ENCODE measurements at regions not wholly inside any gene's neighbourhood (a gene's known extent, or its start where the extent isn't known, plus 50 kb on each side); places are given as distances from the start of the nearest gene placed in this dataset.

DNA sequence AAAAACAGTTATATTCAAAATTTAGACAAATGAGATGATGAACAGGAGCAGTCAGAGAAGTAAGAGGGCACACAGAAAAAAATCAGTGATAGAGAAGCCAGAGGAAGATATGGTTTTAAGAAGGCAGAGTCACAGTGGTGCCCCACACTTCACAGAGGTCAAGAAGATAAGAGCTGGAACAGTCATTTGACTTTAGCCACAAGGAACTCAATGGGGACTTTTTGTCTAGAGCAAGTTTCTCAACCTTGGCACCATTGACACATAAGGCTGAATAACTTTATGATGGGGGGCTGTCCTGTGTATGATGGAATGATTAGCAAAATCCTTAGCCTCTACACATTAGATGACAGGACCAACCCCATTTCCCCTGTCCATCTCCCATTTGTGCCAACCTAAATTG, 172.8 kb upstream of the PLEKHG7 start:
- H3K27me3 Mint-ChIP-seq, result no peaks in the 10 kb centered on the region
- H3K4me1 Mint-ChIP-seq (ENCODE audit: low read depth), result peaks cover 27% of the 10 kb centered on the region
- peaks cover 11% of the 10 kb centered on the region for H3K9me3 Mint-ChIP-seq
- H3K36me3 Mint-ChIP-seq (ENCODE audit: low read depth), result peaks cover 3% of the 10 kb centered on the region
- peak overlapping the region; percentile 80 for H3K27ac Mint-ChIP-seq
- no peak overlapping the region for H3K4me3 Mint-ChIP-seq

- H3K4me3 Mint-ChIP-seq, result no peak overlapping the region
- peaks cover 3% of the 10 kb centered on the region for H3K36me3 Mint-ChIP-seq (ENCODE audit: low read depth)
- peaks cover 20% of the 10 kb centered on the region for H3K9me3 Mint-ChIP-seq
- no peaks in the 10 kb centered on the region for H3K27me3 Mint-ChIP-seq
- peaks cover 39% of the 10 kb centered on the region for H3K4me1 Mint-ChIP-seq (ENCODE audit: low read depth)
- H3K27ac Mint-ChIP-seq, result no peak overlapping the region
Observed at GRCh38 chr12:92528586-92528985, 174.2 kb upstream of the PLEKHG7 start.

DNA sequence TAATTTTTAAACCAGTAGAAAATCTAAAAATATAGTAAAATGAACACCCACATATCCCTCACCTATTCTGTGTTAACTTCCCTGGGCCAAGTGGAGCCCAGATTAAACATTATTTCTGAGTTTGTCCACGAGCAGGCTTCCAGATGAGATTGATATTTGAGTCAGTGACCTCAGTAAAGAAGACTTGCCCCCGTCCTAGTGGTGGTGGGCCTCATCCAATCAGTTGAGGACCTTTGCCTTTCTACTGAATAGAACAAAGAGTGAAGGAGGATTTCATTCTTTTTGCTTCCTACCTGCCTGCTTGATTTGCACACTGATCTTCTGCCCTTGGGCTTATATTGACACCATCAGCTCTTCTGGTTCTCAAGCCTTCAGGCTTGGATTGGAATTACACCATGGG, 174.7 kb upstream of the PLEKHG7 start:
- no peaks in the 10 kb centered on the region for H3K27me3 Mint-ChIP-seq
- peaks cover 40% of the 10 kb centered on the region for H3K4me1 Mint-ChIP-seq (ENCODE audit: low read depth)
- H3K27ac Mint-ChIP-seq, result no peak overlapping the region
- H3K36me3 Mint-ChIP-seq (ENCODE audit: low read depth), result peaks cover 3% of the 10 kb centered on the region
- H3K9me3 Mint-ChIP-seq, result peaks cover 25% of the 10 kb centered on the region
- H3K4me3 Mint-ChIP-seq, result no peak overlapping the region

- Mint-ChIP-seq H3K4me1 (ENCODE audit: low read depth) (peaks cover 36% of the 10 kb centered on the region), H3K9me3 (peaks cover 17% of the 10 kb centered on the region), H3K27ac (peak overlapping the region; percentile 1), H3K27me3 (no peaks in the 10 kb centered on the region), H3K36me3 (ENCODE audit: low read depth) (no peaks in the 10 kb centered on the region), H3K4me3 (no peak overlapping the region)
Observed at GRCh38 chr12:92524489-92524888, 178.3 kb upstream of the PLEKHG7 start.

GRCh38 chr12:92520511-92520910, 182.3 kb upstream of the PLEKHG7 start:
- Mint-ChIP-seq H3K27ac (peak overlapping the region; percentile 70), H3K9me3 (peaks cover 17% of the 10 kb centered on the region), H3K4me1 (ENCODE audit: low read depth) (peaks cover 49% of the 10 kb centered on the region), H3K27me3 (no peaks in the 10 kb centered on the region), H3K4me3 (no peak overlapping the region), H3K36me3 (ENCODE audit: low read depth) (no peaks in the 10 kb centered on the region)

- no peaks in the 10 kb centered on the region for H3K36me3 Mint-ChIP-seq (ENCODE audit: low read depth)
- H3K4me1 Mint-ChIP-seq (ENCODE audit: low read depth), result peaks cover 50% of the 10 kb centered on the region
- peaks cover 13% of the 10 kb centered on the region for H3K9me3 Mint-ChIP-seq
- peak overlapping the region; percentile 59 for H3K27ac Mint-ChIP-seq
- H3K4me3 Mint-ChIP-seq, result no peak overlapping the region
- no peaks in the 10 kb centered on the region for H3K27me3 Mint-ChIP-seq
Observed at GRCh38 chr12:92519284-92519683, 183.5 kb upstream of the PLEKHG7 start.

GRCh38 chr12:92518071-92518470, 184.7 kb upstream of the PLEKHG7 start:
- Mint-ChIP-seq H3K27ac (no peak overlapping the region), H3K27me3 (no peaks in the 10 kb centered on the region), H3K36me3 (ENCODE audit: low read depth) (no peaks in the 10 kb centered on the region), H3K9me3 (peaks cover 8% of the 10 kb centered on the region), H3K4me3 (no peak overlapping the region), H3K4me1 (ENCODE audit: low read depth) (peaks cover 43% of the 10 kb centered on the region)

- Mint-ChIP-seq H3K4me3 (peak overlapping the region; percentile 43), H3K27ac (peak overlapping the region; percentile 82), H3K27me3 (no peaks in the 10 kb centered on the region), H3K4me1 (ENCODE audit: low read depth) (peaks cover 43% of the 10 kb centered on the region), H3K36me3 (ENCODE audit: low read depth) (no peaks in the 10 kb centered on the region), H3K9me3 (peaks cover 8% of the 10 kb centered on the region)
Observed at GRCh38 chr12:92516277-92516600, 186.6 kb upstream of the PLEKHG7 start.

DNA sequence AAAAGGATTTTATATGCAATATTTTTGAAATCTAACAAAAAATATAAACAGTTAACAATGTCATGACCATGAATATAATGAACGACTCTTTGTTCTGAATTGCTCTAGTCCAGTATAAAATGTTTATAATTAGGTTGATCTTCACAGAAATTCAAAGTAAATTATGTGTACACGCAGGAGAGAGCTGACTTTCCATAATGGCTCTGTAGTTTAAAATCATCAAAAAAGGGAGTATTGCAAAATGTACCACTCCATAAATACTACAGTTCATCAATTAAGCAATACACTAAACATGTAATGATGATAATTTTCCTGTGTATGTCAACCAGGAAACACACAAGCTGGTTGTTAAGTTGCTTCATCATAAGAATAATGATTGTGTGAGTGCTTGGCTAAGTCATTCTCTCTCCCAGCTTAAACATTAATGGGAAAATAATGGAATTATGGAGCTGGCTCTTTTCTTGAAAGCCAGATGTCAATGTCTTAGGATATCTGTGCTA, 189.5 kb upstream of the PLEKHG7 start:
- Mint-ChIP-seq H3K4me3 (no peak overlapping the region), H3K36me3 (ENCODE audit: low read depth) (no peaks in the 10 kb centered on the region), H3K27ac (no peak overlapping the region), H3K9me3 (peaks cover 17% of the 10 kb centered on the region), H3K4me1 (ENCODE audit: low read depth) (peaks cover 25% of the 10 kb centered on the region), H3K27me3 (no peaks in the 10 kb centered on the region)

GRCh38 chr12:92511786-92512185, 191.0 kb upstream of the PLEKHG7 start:
- H3K9me3 Mint-ChIP-seq, result peaks cover 17% of the 10 kb centered on the region
- no peaks in the 10 kb centered on the region for H3K36me3 Mint-ChIP-seq (ENCODE audit: low read depth)
- no peaks in the 10 kb centered on the region for H3K27me3 Mint-ChIP-seq
- no peak overlapping the region for H3K4me3 Mint-ChIP-seq
- no peak overlapping the region for H3K27ac Mint-ChIP-seq
- H3K4me1 Mint-ChIP-seq (ENCODE audit: low read depth), result peaks cover 19% of the 10 kb centered on the region

- Mint-ChIP-seq H3K36me3 (ENCODE audit: low read depth) (no peaks in the 10 kb centered on the region), H3K4me3 (no peak overlapping the region), H3K9me3 (peaks cover 17% of the 10 kb centered on the region), H3K27me3 (no peaks in the 10 kb centered on the region), H3K27ac (no peak overlapping the region), H3K4me1 (ENCODE audit: low read depth) (no peaks in the 10 kb centered on the region)
Observed at GRCh38 chr12:92509156-92509738, 193.5 kb upstream of the PLEKHG7 start.

DNA sequence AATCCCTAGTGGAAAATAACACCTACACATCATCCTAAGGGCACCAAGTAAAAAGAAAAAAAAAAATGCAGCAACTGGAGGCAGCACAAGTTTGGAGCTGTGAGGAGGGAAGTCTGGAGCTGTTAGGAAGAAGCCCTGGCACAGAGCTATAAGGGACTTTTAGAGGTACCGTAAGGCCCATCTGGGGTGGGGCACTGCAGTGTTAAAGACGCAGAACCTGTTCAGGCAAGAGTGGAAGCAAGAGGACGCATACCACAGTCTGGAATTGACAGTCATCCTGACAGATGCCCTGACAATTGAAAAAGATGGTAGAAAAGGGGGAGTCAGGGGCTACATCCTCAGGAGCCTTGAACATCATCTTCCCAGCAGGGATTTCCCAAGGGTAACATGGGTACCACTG, 195.9 kb upstream of the PLEKHG7 start:
- peak overlapping the region; percentile 83 for H3K4me3 Mint-ChIP-seq
- no peaks in the 10 kb centered on the region for H3K36me3 Mint-ChIP-seq (ENCODE audit: low read depth)
- peaks cover 12% of the 10 kb centered on the region for H3K9me3 Mint-ChIP-seq
- H3K4me1 Mint-ChIP-seq (ENCODE audit: low read depth), result no peaks in the 10 kb centered on the region
- peak overlapping the region; percentile 99 for H3K27ac Mint-ChIP-seq
- no peaks in the 10 kb centered on the region for H3K27me3 Mint-ChIP-seq

DNA sequence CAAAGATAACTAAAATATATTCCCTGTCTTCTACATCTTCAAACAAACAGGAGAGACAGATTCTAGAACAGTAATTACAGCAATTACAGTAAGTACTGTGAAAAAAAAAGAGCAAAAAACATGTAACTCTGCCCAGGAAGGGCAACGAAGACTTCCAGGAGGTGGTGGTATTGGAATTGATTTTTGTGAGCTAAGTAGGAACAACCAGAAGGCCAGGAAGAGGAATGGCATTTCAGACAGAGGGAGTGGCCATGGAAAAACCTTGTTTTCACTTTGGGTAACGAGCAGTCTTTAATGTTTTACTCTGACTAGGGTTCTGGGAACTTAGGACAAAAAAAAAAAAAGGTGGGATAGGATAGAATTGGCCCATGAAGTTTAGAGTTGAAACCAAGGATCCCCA, 196.3 kb upstream of the PLEKHG7 start:
- peaks cover 12% of the 10 kb centered on the region for H3K9me3 Mint-ChIP-seq
- peak overlapping the region; percentile 99 for H3K27ac Mint-ChIP-seq
- no peaks in the 10 kb centered on the region for H3K4me1 Mint-ChIP-seq (ENCODE audit: low read depth)
- peak overlapping the region; percentile 83 for H3K4me3 Mint-ChIP-seq
- H3K36me3 Mint-ChIP-seq (ENCODE audit: low read depth), result no peaks in the 10 kb centered on the region
- no peaks in the 10 kb centered on the region for H3K27me3 Mint-ChIP-seq

- H3K4me1 Mint-ChIP-seq (ENCODE audit: low read depth), result no peaks in the 10 kb centered on the region
- peaks cover 9% of the 10 kb centered on the region for H3K9me3 Mint-ChIP-seq
- H3K27me3 Mint-ChIP-seq, result no peaks in the 10 kb centered on the region
- H3K27ac Mint-ChIP-seq, result peak overlapping the region; percentile 99
- H3K36me3 Mint-ChIP-seq (ENCODE audit: low read depth), result no peaks in the 10 kb centered on the region
- H3K4me3 Mint-ChIP-seq, result peak overlapping the region; percentile 83
Observed at GRCh38 chr12:92505254-92506231, 197.2 kb upstream of the PLEKHG7 start.

- peak overlapping the region; percentile 99 for H3K27ac Mint-ChIP-seq
- H3K4me1 Mint-ChIP-seq (ENCODE audit: low read depth), result no peaks in the 10 kb centered on the region
- no peaks in the 10 kb centered on the region for H3K27me3 Mint-ChIP-seq
- H3K36me3 Mint-ChIP-seq (ENCODE audit: low read depth), result no peaks in the 10 kb centered on the region
- peak overlapping the region; percentile 15 for H3K4me3 Mint-ChIP-seq
- peaks cover 1% of the 10 kb centered on the region for H3K9me3 Mint-ChIP-seq
Observed at GRCh38 chr12:92504594-92504981, 198.2 kb upstream of the PLEKHG7 start.
